HG03159 (cell line): ENCODE measurements at regions not wholly inside any gene's neighbourhood (a gene's known extent, or its start where the extent isn't known, plus 50 kb on each side); places are given as distances from the start of the nearest gene placed in this dataset.
"Not testable (repeated sequence)": the region's sequence is repeated elsewhere in the genome, so short reads cannot be mapped to it uniquely, and the experiment has no call there.

Experiments
- ATAC-seq: cut with Tn5 transposase; IDR thresholded peaks from one replicate; pipeline ENCODE4 v1.9.1; 2021; ENCODE audit warnings: mild to moderate bottlenecking, moderate library complexity; ENCODE audit not compliant: unreplicated experiment

DNA sequence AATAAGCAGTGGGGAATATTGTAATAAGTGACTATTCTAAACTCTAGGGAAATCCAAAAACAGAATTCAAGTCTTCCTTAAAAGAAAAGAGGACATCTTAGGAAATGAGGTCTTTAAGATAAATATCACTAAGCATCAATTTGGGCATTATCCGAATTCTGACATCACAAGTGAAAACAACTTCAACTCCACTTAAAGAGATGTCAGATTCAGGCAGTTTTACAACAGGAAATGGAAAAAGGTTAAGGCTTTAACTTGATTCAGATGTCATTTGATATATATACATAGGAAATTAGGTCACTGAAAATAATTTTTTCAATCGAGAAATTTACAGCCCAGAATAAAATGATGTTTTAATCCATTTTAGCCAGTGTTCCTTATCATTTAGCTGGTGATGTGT, 435.4 kb downstream of the SETD4 start:
- no peak for ATAC-seq

DNA sequence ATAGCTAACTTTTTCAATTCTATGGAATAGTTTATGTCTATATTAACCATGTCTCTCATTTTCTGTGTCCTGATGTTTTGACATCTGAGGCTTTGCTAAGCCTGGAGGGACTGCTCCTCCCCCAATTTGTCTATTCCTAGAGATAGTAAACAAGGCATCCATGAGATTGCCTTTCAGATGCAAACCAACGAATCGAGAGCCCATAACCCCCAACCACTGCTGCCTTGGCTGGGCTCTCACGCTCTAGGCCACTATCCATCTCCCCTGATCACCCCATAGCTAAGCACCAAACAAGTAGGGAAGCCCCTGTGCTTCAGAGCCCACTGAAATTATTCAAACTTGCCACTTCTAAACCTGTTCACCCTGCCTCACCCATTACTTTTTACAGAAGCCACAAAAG, 437.7 kb downstream of the SETD4 start:
- no peak for ATAC-seq

GRCh38 chr21:35619184-35619583, 441.1 kb downstream of the SETD4 start:
- ATAC-seq = no peak

DNA sequence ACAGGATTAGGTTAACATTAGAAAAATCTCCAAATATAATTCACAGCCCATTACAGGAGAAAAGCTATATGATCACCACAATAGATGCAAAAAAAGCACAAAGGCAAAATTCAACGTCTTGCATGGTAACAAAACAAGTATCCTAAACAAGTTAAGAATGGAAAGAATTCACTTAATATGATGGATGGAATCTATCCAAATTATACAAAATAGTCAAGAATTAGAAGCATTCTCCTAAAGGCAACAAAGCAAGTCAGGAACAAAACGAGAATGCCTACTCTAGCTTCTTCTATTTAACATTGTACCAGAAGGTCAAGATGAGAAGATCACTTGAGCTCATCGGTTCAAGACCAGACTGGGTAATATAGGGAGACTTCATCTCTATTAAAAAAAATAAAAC, 442.8 kb downstream of the SETD4 start:
- no peak for ATAC-seq

GRCh38 chr21:35616090-35616489, 444.2 kb downstream of the SETD4 start:
- ATAC-seq = no peak

- ATAC-seq = no peak
Observed at GRCh38 chr21:35615325-35615724, 445.0 kb downstream of the SETD4 start.

GRCh38 chr21:35614396-35614921, 445.9 kb downstream of the SETD4 start:
- no peak for ATAC-seq

DNA sequence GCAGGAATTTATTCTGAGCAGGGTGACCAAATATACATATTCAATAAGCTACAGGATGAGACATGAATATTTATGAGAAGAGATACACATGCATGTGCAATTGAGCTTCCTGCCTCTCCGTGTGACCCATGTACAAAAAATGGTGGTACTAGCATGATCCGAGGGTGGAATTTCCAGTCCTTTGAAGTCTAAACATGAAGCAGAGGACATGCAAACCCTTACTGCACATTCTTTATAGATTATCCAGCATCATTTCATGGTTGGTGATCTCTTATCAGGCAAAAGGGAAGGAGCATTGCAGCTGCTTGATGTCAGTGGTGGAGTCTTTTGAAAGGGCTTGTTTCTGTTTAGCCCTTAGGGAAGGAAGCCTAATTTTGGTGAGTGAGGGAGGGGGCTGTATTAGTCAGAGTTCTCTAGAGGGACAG, 448.6 kb downstream of the SETD4 start:
- ATAC-seq = no peak

DNA sequence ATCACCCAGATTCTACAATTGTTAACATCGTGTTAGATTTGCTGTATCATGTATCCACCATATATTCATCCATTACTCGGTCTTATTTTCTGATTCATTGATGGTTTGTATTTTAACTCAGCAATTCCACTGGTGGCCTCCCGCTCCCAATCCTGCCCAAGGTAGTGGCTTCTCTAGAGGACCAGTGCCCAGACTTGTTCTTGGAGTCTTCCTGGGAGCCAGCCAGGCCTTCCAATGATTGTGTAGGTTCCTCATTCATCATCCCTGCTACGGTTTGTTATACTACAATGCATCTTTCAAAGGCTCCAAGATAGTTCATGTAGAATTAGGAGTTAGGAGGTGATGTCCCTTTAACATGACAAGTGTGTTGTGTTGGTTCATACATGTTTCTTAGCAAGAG, 451.1 kb downstream of the SETD4 start:
- ATAC-seq = no peak

DNA sequence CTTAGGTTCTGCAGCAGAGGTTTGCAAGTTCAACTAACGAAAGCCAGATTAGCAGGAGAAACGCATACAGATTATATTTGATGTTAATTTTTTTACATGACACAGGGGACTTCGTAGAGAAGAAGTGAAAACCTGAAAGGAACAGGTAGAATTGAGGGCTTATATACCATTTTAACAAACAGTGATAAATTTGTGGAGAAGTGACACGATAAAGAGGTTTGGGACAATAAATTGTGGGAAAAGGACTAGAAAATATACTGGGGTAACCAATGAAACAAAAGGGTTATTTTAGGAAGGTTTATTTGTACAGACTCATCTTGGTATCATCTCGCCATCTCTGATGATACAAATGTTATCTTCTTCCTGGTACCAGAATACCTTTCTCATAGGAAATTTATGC, 452.9 kb downstream of the SETD4 start:
- ATAC-seq = no peak

DNA sequence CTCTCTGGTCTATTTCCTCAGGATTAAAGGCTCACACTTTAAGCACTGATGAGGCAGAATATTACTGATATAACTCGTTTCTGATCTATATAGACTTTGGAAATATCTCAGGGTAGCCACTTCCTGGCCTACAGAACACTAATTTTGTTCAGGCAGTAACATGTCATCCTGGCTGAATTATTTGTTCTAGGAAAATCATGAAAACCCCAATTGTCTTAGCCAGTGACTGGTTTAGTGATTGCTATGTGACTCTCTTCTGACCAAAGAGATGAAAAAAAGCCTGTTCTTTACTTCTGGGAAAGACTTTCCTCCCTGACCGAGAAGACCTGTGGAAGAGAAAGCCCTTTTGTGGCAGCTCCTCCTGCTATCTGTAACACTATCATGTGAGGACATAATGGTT, 453.7 kb downstream of the SETD4 start:
- ATAC-seq = no peak

DNA sequence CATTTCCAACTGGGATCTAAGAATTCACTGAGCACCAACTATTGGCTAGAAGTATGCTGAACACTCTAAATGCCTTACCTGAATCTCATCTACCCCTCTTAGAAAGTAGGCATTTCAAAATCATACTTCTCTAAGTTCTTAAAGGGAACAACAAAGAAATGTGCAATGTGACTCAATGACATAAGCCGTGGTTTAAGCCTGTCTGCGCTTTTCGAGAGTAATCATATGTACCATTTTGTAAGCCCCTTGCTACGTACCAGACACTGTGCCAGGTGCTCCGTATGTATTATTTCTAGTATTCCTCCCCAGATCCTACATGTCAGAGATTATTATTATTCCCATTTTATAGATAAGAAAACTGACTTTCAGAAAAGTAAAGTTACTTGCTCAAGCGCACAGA, 454.2 kb downstream of the SETD4 start:
- no peak for ATAC-seq

- ATAC-seq = no peak
Observed at GRCh38 chr21:35603494-35603893, 456.8 kb downstream of the SETD4 start.

- ATAC-seq = no peak
Observed at GRCh38 chr21:35602811-35603362, 457.4 kb downstream of the SETD4 start.

- no peak for ATAC-seq
Observed at GRCh38 chr21:35601211-35601610, 459.1 kb downstream of the SETD4 start.

DNA sequence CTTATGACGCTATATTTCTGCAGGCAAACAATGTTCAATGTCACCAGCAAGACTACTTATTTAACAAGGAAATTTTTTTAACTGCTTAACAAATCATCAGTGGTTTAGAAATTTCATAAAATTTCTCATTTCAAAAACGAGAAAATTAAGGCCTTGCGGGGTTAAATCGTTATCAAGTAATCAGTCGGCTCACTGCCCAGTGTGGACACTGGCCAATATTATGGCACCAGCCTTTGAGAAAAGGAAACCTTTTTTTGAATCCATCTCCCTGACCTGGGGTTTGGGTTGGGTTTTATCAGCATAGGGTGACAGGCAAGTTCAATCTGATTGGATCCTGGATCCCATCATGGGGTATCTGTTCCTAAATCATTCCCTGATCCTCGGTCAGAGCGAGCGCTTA, 461.2 kb downstream of the SETD4 start:
- no peak for ATAC-seq

DNA sequence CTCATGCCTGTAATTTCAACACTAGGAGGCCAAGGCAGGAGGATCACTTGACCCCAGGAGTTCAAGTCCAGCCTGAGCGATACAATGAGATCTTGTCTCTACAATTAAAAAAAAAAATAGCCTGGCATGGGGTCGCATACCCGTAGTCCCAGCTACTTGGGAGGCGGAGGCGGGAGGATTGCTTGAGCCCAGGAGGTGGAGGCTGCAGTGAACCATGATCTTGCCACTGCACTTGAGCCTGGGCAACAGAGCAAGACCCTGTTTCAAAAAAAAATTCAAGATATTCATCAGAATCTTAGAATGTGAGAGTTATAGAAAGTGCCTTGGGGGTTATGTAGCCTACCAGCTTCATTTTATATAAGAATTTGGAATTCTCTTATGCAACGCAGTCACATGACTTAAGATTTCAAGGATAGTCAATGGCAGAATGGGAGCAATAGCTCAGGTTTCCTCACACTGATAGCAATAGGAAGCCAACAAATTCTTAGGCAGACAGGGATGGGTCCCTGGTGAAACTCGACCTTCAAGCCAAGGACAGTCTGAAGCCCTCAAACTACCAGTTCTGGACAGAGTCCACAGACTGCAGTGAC, 462.5 kb downstream of the SETD4 start:
- ATAC-seq = no peak

- no peak for ATAC-seq
Observed at GRCh38 chr21:35594905-35595304, 465.4 kb downstream of the SETD4 start.

GRCh38 chr21:35593000-35593502, 467.3 kb downstream of the SETD4 start:
- no peak for ATAC-seq

DNA sequence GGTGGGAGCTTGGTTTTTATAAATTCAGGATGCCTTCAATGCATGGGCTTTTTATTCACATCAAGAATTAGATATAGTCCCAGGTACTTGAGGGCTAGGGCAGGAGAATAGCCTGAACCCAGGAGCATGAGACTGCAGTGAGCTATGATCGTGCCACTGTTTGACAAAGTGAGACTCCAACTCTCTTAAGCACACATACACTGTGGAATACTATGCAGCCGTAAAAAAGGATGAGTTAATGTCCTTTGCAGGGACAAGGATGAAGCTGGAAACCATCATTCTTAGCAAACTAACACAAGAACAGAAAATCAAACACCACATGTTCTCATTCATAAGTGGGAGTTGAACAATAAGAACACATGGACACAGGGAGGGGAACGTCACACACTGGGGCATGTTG, 470.0 kb downstream of the SETD4 start:
- not testable (repeated sequence) for ATAC-seq

DNA sequence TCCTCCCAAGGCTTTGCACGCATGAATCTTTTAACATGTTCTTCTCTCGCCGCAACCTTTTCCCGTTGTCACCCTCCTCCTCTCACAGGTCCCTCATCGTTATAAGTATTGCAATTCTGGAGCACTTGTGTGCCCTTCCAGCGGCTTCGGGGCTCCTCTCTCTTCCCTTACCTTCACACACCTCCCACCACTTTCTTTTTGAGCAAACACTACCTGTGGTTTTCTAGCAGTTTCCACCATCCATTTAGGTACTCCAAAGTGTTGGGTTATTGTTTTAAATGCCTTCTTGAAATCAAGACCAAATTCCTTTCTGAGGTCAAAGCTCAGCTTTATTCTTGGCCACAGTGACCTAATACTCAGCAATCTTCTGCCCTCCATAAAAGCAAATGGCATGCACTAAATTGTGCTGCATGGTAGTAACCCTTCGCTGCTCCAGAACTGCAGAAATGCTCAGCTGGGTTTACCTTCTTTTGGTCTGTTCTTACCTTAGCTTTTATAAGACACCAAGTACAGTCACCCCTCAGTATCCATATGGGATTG, 472.4 kb downstream of the SETD4 start:
- ATAC-seq = no peak

DNA sequence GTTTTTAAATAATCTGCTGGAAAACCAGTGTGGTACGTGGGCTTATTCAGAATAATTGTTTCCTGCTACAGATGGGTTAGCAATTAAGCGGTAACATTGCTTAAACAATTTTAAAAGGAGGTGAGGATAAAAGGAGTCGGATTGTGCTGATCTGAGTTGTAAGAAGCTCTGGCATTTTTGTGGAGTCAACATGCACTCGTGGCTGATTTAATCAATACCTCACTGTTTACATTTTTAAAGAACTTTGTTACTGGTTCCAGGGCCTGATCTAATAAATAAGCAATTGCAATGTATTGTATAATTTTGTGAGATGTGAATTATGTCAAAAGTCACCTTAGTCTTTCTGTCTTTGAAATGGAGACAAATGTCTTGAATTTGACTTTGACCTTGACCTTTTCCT, 474.0 kb downstream of the SETD4 start:
- no peak for ATAC-seq
